Esophagus muscularis mucosa (tissue), 4 donors: ENCODE measurements at regions not wholly inside any gene's neighbourhood (a gene's known extent, or its start where the extent isn't known, plus 50 kb on each side); places are given as distances from the start of the nearest gene placed in this dataset.

ENCODE experiments used
- CTCF ChIP-seq, 3 experiments: fragments of 200-600 bp in 2 of 3; fragments of 450-650 bp in 1 of 3; sonication (generic) in 2 of 3; IDR thresholded peaks; one replicate each; pipeline ENCODE4 v1.5.1; 2017 to 2019; ENCODE audit warnings: antibody characterized with exemption in 3 of 3, mild to moderate bottlenecking in 2 of 3, moderate library complexity in 1 of 3
- EP300 ChIP-seq: sonication (generic); formaldehyde crosslinking; IDR thresholded peaks from one replicate; pipeline ENCODE4 v1.6.1; 2017; ENCODE audit warnings: antibody characterized with exemption
- POLR2A ChIP-seq: fragments of 450-650 bp; IDR thresholded peaks from one replicate; pipeline ENCODE4 v1.6.1; 2017; ENCODE audit warnings: antibody characterized with exemption, moderate library complexity, mild to moderate bottlenecking, low read depth
- POLR2AphosphoS5 ChIP-seq, 2 donors: sonication (generic); formaldehyde crosslinking; IDR thresholded peaks; one replicate each; pipeline ENCODE4 v1.6.1; 2017; ENCODE audit warnings: antibody characterized with exemption in 2 of 2

DNA sequence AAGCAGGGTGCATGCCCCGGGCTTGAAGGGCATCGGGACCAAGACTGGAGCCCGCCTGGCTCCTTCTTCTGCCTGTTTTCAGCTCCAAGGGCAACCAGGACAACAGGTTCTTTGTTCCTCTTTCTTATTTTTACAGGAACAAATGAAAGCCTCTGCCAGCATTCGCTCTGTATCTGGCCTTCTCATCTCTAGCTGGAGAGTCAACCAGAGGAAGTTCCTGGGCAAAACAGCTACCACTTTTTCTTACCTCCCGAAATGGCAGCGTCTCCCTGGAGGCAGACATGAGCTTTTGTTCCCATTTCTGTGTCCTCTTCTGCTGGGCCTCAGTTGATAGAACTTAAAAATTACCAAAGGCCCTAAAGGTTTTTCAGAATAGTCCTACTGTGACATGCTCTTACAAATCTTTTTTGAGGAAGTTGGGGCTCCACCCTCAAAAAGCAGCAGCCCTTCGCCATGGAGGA, 74.1 kb upstream of the NAA20 start:
- TF ChIP-seq POLR2AphosphoS5 (IDR thresholded peaks at IDR 0.05) (no peak), CTCF (IDR thresholded peaks at IDR 0.05) (no peak), POLR2A (no peak), EP300 (no peak)
